GM12878 (cell line): ENCODE measurements at regions not wholly inside any gene's neighbourhood (a gene's known extent, or its start where the extent isn't known, plus 50 kb on each side); places are given as distances from the start of the nearest gene placed in this dataset.

Experiments used
- ATAC-seq: fragments of 200-7000 bp; cut with Tn5 transposase; 3 replicates; pipeline ENCODE4 v1.9.1; 2020; ENCODE audit warnings: mild to moderate bottlenecking, moderate library complexity
- BruUV-seq: library from RNA; stranded (reverse); fragments of 400-500 nt; replicated peaks from 2 replicates; lab custom pipeline; 2021; lab: Mats Ljungman, UMichigan
- CTCF ChIA-PET: fragments of 300-600 bp; sonication (Branson Sonifier 250); formaldehyde crosslinking; extraction: SDS; loops from one replicate; lab custom pipeline; 2021; ENCODE audit warnings: inconsistent platforms; lab: Yijun Ruan, JAX
- POLR2A ChIA-PET: fragments of 350-600 bp; formaldehyde crosslinking; extraction: SDS; loops from one replicate; lab custom pipeline; 2021; ENCODE audit warnings: inconsistent platforms; lab: Charles Lee
- RAD21 ChIA-PET: fragments of 300-600 bp; sonication (Branson Sonifier 250); formaldehyde crosslinking; loops from one replicate; lab custom pipeline; 2023; ENCODE audit warnings: antibody characterized with exemption; ENCODE audit not compliant: unreplicated experiment; lab: Charles Lee
- SMC1A ChIA-PET: fragments of 300-600 bp; sonication (Branson Sonifier 250); formaldehyde crosslinking; loops from one replicate; lab custom pipeline; 2023; ENCODE audit not compliant: unreplicated experiment, uncharacterized antibody; lab: Charles Lee
- DNase-seq: peaks from one replicate; pipeline ENCODE4 v3.0.0-alpha.2; 2011; ENCODE audit warnings: low read depth, low spot score
- FAIRE-seq: peaks from 3 replicates; lab custom pipeline; 2011; peaks lifted over from hg19 to GRCh38; lab: Jason Lieb, UNC
- H2AFZ ChIP-seq: 2 replicates; pipeline ENCODE4 v1.6.0; 2011; ENCODE audit warnings: low read depth, low read length, control low read depth; ENCODE audit not compliant: control insufficient read depth
- H3K27ac ChIP-seq: 2 replicates; pipeline ENCODE4 v1.5.1; 2011; ENCODE audit warnings: control low read depth; ENCODE audit not compliant: control insufficient read depth, insufficient read depth
- H3K27me3 ChIP-seq, 2 experiments: replicated peaks in 1 of 2; 2 replicates each; pipeline versions ENCODE4 v1.6.0 to v1.6.1; 2011; ENCODE audit warnings: low read length in 1 of 2; ENCODE audit not compliant: control insufficient read depth in 2 of 2, insufficient read depth in 2 of 2
- H3K36me3 ChIP-seq, 2 experiments: 2 replicates each; pipeline ENCODE4 v1.5.1; 2011; ENCODE audit warnings: low read length in 1 of 2; ENCODE audit not compliant: control insufficient read depth in 2 of 2, insufficient read depth in 2 of 2
- H3K4me1 ChIP-seq: 2 replicates; pipeline ENCODE4 v1.6.1; 2011; ENCODE audit warnings: mild to moderate bottlenecking, low read length, moderate library complexity, mixed read lengths; ENCODE audit not compliant: control insufficient read depth, insufficient read depth
- H3K4me2 ChIP-seq: 2 replicates; pipeline ENCODE4 v1.6.0; 2011; ENCODE audit warnings: control low read depth; ENCODE audit not compliant: control insufficient read depth, insufficient read depth
- H3K4me3 ChIP-seq: fragments of 200-600 bp; sonication (generic); 2 replicates; pipeline ENCODE4 v1.5.1; 2016
- H3K79me2 ChIP-seq: 2 replicates; pipeline ENCODE4 v1.6.0; 2011; ENCODE audit warnings: low read length; ENCODE audit not compliant: control insufficient read depth, insufficient read depth
- H3K9ac ChIP-seq: 2 replicates; pipeline ENCODE4 v1.8.0; 2011; ENCODE audit warnings: low read length, control low read depth, mixed read lengths; ENCODE audit not compliant: control insufficient read depth, insufficient read depth
- H3K9me3 ChIP-seq: replicated peaks from 3 replicates; pipeline ENCODE4 v1.5.1; 2011; ENCODE audit warnings: mild to moderate bottlenecking, low read length; ENCODE audit not compliant: control insufficient read depth, insufficient read depth
- H4K20me1 ChIP-seq: 2 replicates; pipeline ENCODE4 v1.6.0; 2011; ENCODE audit not compliant: control insufficient read depth, insufficient read depth
- NR2F1 ChIP-seq: fragments of 450-650 bp; conservative IDR thresholded peaks from 2 replicates; pipeline ENCODE4 v1.6.1; 2017; ENCODE audit warnings: mild to moderate bottlenecking
- SMAD5 ChIP-seq: IDR thresholded peaks from 2 replicates; pipeline ENCODE4 v1.6.1; 2016; ENCODE audit warnings: antibody characterized with exemption, low read depth
- SREBF1 ChIP-seq: IDR thresholded peaks from 2 replicates; pipeline ENCODE4 v1.6.1; 2012; ENCODE audit warnings: mild to moderate bottlenecking, low read length
- ZNF207 ChIP-seq: fragments of 450-650 bp; IDR thresholded peaks from 2 replicates; pipeline ENCODE4 v1.6.1; 2014; ENCODE audit warnings: antibody characterized with exemption, mild to moderate bottlenecking, borderline replicate concordance
- WGBS: methylation state at CpG from one replicate; pipeline ENCODE4 v1.1.6; 2016; ENCODE audit warnings: low lambda C conversion rate; ENCODE audit not compliant: insufficient replicate concordance, insufficient coverage; ENCODE audit errors: missing lambda C conversion rate; 5-methylcytosine and 5-hydroxymethylcytosine counted together
- in situ Hi-C: fragments of 300-500 bp; cut with MboI; formaldehyde crosslinking; loops from 9 replicates; pipeline ENCODE4 v1.14.3; 2018; ENCODE audit warnings: mixed read lengths
- intact Hi-C: fragments of 100-400 bp; cut with micrococcal nuclease; formaldehyde crosslinking; loops from one replicate; pipeline ENCODE4 v1.14.2; 2022; ENCODE audit not compliant: unreplicated experiment
- TF ChIP-seq, protein P1 (sequence below): fragments of 450-650 bp; formaldehyde crosslinking; IDR thresholded peaks from 2 replicates; pipeline ENCODE4 v1.4.0; 2020; ENCODE audit warnings: mild to moderate bottlenecking, moderate library complexity
- TF ChIP-seq, protein P2 (sequence below): fragments of 450-650 bp; IDR thresholded peaks from 2 replicates; pipeline ENCODE4 v1.6.1; 2017; ENCODE audit warnings: low read depth, mild to moderate bottlenecking, moderate library complexity
- TF ChIP-seq, protein P3 (sequence below): fragments of 450-650 bp; conservative IDR thresholded peaks from 2 replicates; pipeline ENCODE4 v1.6.1; 2017; ENCODE audit warnings: mild to moderate bottlenecking, moderate library complexity
- TF ChIP-seq, protein P4 (sequence below): IDR thresholded peaks from 2 replicates; pipeline ENCODE4 v1.6.1; 2011; ENCODE audit warnings: low read depth, mild to moderate bottlenecking, low read length, moderate library complexity, borderline replicate concordance; ENCODE audit errors: extremely low read depth
- TF ChIP-seq, protein P5 (sequence below): IDR thresholded peaks from 2 replicates; pipeline ENCODE4 v1.6.1; 2011; ENCODE audit warnings: borderline replicate concordance, low read depth, mild to moderate bottlenecking, moderate library complexity, low read length; ENCODE audit not compliant: insufficient read depth, poor library complexity, severe bottlenecking

DNA sequence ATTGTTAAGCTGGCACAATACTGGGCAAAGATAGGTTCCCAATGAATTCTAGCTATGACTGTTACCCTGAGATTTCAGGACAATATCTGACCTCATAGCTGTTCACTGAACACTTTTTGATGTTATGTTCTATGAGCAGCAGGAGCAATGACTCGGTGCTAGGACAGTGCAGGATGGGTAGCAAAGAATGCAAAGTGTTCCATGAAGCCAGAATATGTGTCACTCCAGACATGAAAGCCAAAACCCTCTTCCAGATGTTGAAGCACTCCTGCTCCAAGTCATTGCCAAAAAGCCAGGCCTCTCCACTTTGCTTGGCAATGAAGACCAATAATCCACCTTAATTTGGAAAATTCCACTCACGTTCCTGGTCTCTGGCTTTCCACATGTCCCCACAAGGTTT is 300.9 kb upstream of the CPEB2 start:
- no peak overlapping the region for H3K9ac ChIP-seq
- ChIA-PET RAD21 (no interaction called here), CTCF (interaction anchor here (0.9 to 1.0 kb wide), 2 partner anchors 9 to 1047 kb away, joined by 3 read pairs; no protein-coding TSS in a partner anchor), SMC1A (interaction anchor here (1.7 kb wide), 1 partner anchor 8 kb away, joined by 8 read pairs; no protein-coding TSS in a partner anchor), POLR2A (no interaction called here)
- H4K20me1 ChIP-seq: no peaks in the 10 kb centered on the region
- H3K4me2 ChIP-seq: no peak overlapping the region
- in situ Hi-C loops: no loop called here
- intact Hi-C loops: no loop called here
- H2AFZ ChIP-seq: no peak overlapping the region
- no peak overlapping the region for H3K4me3 ChIP-seq
- no TSS peak for BruUV-seq
- H3K4me1 ChIP-seq: no peaks in the 10 kb centered on the region
- no peaks in the 10 kb centered on the region for H3K27me3 ChIP-seq
- no peak for FAIRE-seq
- TF ChIP-seq ZNF207 (no peak), SREBF1 (no peak), NR2F1 (no peak), SMAD5 (no peak)
- TF ChIP-seq, protein P1, sequence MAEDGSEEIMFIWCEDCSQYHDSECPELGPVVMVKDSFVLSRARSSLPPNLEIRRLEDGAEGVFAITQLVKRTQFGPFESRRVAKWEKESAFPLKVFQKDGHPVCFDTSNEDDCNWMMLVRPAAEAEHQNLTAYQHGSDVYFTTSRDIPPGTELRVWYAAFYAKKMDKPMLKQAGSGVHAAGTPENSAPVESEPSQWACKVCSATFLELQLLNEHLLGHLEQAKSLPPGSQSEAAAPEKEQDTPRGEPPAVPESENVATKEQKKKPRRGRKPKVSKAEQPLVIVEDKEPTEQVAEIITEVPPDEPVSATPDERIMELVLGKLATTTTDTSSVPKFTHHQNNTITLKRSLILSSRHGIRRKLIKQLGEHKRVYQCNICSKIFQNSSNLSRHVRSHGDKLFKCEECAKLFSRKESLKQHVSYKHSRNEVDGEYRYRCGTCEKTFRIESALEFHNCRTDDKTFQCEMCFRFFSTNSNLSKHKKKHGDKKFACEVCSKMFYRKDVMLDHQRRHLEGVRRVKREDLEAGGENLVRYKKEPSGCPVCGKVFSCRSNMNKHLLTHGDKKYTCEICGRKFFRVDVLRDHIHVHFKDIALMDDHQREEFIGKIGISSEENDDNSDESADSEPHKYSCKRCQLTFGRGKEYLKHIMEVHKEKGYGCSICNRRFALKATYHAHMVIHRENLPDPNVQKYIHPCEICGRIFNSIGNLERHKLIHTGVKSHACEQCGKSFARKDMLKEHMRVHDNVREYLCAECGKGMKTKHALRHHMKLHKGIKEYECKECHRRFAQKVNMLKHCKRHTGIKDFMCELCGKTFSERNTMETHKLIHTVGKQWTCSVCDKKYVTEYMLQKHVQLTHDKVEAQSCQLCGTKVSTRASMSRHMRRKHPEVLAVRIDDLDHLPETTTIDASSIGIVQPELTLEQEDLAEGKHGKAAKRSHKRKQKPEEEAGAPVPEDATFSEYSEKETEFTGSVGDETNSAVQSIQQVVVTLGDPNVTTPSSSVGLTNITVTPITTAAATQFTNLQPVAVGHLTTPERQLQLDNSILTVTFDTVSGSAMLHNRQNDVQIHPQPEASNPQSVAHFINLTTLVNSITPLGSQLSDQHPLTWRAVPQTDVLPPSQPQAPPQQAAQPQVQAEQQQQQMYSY (CRISPR knock-in tag): no peak
- TF ChIP-seq, protein P2, sequence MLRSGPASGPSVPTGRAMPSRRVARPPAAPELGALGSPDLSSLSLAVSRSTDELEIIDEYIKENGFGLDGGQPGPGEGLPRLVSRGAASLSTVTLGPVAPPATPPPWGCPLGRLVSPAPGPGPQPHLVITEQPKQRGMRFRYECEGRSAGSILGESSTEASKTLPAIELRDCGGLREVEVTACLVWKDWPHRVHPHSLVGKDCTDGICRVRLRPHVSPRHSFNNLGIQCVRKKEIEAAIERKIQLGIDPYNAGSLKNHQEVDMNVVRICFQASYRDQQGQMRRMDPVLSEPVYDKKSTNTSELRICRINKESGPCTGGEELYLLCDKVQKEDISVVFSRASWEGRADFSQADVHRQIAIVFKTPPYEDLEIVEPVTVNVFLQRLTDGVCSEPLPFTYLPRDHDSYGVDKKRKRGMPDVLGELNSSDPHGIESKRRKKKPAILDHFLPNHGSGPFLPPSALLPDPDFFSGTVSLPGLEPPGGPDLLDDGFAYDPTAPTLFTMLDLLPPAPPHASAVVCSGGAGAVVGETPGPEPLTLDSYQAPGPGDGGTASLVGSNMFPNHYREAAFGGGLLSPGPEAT: no peak
- TF ChIP-seq, protein P3, sequence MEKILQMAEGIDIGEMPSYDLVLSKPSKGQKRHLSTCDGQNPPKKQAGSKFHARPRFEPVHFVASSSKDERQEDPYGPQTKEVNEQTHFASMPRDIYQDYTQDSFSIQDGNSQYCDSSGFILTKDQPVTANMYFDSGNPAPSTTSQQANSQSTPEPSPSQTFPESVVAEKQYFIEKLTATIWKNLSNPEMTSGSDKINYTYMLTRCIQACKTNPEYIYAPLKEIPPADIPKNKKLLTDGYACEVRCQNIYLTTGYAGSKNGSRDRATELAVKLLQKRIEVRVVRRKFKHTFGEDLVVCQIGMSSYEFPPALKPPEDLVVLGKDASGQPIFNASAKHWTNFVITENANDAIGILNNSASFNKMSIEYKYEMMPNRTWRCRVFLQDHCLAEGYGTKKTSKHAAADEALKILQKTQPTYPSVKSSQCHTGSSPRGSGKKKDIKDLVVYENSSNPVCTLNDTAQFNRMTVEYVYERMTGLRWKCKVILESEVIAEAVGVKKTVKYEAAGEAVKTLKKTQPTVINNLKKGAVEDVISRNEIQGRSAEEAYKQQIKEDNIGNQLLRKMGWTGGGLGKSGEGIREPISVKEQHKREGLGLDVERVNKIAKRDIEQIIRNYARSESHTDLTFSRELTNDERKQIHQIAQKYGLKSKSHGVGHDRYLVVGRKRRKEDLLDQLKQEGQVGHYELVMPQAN: no peak
- TF ChIP-seq, protein P4, sequence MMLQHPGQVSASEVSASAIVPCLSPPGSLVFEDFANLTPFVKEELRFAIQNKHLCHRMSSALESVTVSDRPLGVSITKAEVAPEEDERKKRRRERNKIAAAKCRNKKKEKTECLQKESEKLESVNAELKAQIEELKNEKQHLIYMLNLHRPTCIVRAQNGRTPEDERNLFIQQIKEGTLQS: no peak
- TF ChIP-seq, protein P5, sequence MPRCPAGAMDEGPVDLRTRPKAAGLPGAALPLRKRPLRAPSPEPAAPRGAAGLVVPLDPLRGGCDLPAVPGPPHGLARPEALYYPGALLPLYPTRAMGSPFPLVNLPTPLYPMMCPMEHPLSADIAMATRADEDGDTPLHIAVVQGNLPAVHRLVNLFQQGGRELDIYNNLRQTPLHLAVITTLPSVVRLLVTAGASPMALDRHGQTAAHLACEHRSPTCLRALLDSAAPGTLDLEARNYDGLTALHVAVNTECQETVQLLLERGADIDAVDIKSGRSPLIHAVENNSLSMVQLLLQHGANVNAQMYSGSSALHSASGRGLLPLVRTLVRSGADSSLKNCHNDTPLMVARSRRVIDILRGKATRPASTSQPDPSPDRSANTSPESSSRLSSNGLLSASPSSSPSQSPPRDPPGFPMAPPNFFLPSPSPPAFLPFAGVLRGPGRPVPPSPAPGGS: no peak
- no peaks in the 10 kb centered on the region for H3K9me3 ChIP-seq
- H3K79me2 ChIP-seq: no peaks in the 10 kb centered on the region
- H3K36me3 ChIP-seq: no peaks in the 10 kb centered on the region
- WGBS: 0% methylated on average over 2 of the region's 2 CpGs
- no peak for ATAC-seq
- no peak overlapping the region for H3K27ac ChIP-seq
- no peak for DNase-seq
